IMR-90 (cell line): ENCODE measurements at regions not wholly inside any gene's neighbourhood (a gene's known extent, or its start where the extent isn't known, plus 50 kb on each side); places are given as distances from the start of the nearest gene placed in this dataset.

Experiments used
- ATAC-seq: fragments of 200-7000 bp; cut with Tn5 transposase; 2 replicates; pipeline ENCODE4 v1.9.1; 2020; ENCODE audit warnings: low read depth, mild to moderate bottlenecking, moderate library complexity
- BruUV-seq: library from RNA; stranded (reverse); fragments of 400-500 nt; replicated peaks from 2 replicates; lab custom pipeline; 2021; lab: Mats Ljungman, UMichigan
- CTCF ChIA-PET: fragments of 300-600 bp; formaldehyde crosslinking; extraction: SDS; loops from one replicate; lab custom pipeline; 2021; ENCODE audit warnings: antibody characterized with exemption; lab: Yijun Ruan, JAX
- POLR2A ChIA-PET: fragments of 300-600 bp; sonication (Branson Sonifier 250); formaldehyde crosslinking; loops from one replicate; lab custom pipeline; 2022; ENCODE audit warnings: antibody characterized with exemption; ENCODE audit not compliant: unreplicated experiment; lab: Charles Lee
- DNase-seq: peaks from one replicate; pipeline ENCODE4 v3.0.0; 2013
- H2AFZ ChIP-seq: replicated peaks from 2 replicates; pipeline ENCODE3; 2013; ENCODE audit warnings: low read length, mild to moderate bottlenecking; ENCODE audit not compliant: poor library complexity
- H2AK5ac ChIP-seq: 2 replicates; pipeline ENCODE4 v1.6.1; 2013; ENCODE audit warnings: low read depth, low read length, inconsistent platforms
- H2AK9ac ChIP-seq: replicated peaks from 2 replicates; pipeline ENCODE3; 2013; ENCODE audit warnings: mild to moderate bottlenecking, low read depth, low read length, moderate library complexity; ENCODE audit not compliant: poor library complexity
- H2BK120ac ChIP-seq: 2 replicates; pipeline ENCODE4 v1.6.1; 2013; ENCODE audit warnings: low read depth, low read length, inconsistent platforms
- H2BK15ac ChIP-seq: 3 replicates; pipeline ENCODE4 v1.6.1; 2013; ENCODE audit warnings: low read depth, low read length, inconsistent platforms
- H2BK20ac ChIP-seq: 2 replicates; pipeline ENCODE4 v1.6.1; 2013; ENCODE audit warnings: low read depth, mild to moderate bottlenecking, inconsistent platforms, low read length, moderate library complexity
- H2BK5ac ChIP-seq: 2 replicates; pipeline ENCODE4 v1.6.1; 2013; ENCODE audit warnings: mild to moderate bottlenecking, low read depth, low read length, inconsistent platforms; ENCODE audit not compliant: poor library complexity, severe bottlenecking
- H3K14ac ChIP-seq: replicated peaks from 2 replicates; pipeline ENCODE4 v1.6.1; 2013; ENCODE audit warnings: low read depth, low read length, inconsistent platforms
- H3K18ac ChIP-seq: 2 replicates; pipeline ENCODE4 v1.6.1; 2013; ENCODE audit warnings: low read depth, low read length, control low read depth
- H3K23ac ChIP-seq: 2 replicates; pipeline ENCODE4 v1.6.1; 2013; ENCODE audit warnings: low read depth, low read length, inconsistent platforms
- H3K27ac ChIP-seq: 2 replicates; pipeline ENCODE4 v1.5.1; 2013; ENCODE audit warnings: mild to moderate bottlenecking, control low read depth, low read length; ENCODE audit not compliant: insufficient read depth
- H3K27me3 ChIP-seq: 2 replicates; pipeline ENCODE4 v1.6.1; 2013; ENCODE audit warnings: low read length; ENCODE audit not compliant: control insufficient read depth, insufficient read depth
- H3K36me3 ChIP-seq: 2 replicates; pipeline ENCODE4 v1.6.1; 2013; ENCODE audit warnings: low read length, mixed read lengths; ENCODE audit not compliant: control insufficient read depth, insufficient read depth
- H3K4ac ChIP-seq: 2 replicates; pipeline ENCODE4 v1.6.1; 2013; ENCODE audit warnings: low read depth, low read length, inconsistent platforms
- H3K4me1 ChIP-seq: 2 replicates; pipeline ENCODE4 v1.6.1; 2013; ENCODE audit warnings: low read length, mixed read lengths; ENCODE audit not compliant: control insufficient read depth, insufficient read depth
- H3K4me2 ChIP-seq: 2 replicates; pipeline ENCODE4 v1.6.1; 2013; ENCODE audit warnings: low read depth, mild to moderate bottlenecking, control low read depth, low read length, moderate library complexity
- H3K4me3 ChIP-seq: 2 replicates; pipeline ENCODE4 v1.5.1; 2013; ENCODE audit warnings: low read depth, mild to moderate bottlenecking, control low read depth, low read length, moderate library complexity; ENCODE audit not compliant: insufficient read depth
- H3K56ac ChIP-seq: 2 replicates; pipeline ENCODE4 v1.6.1; 2013; ENCODE audit warnings: low read length, inconsistent platforms; ENCODE audit not compliant: insufficient read depth; ENCODE audit errors: extremely low read depth
- H3K79me1 ChIP-seq, 2 experiments: 2 replicates each; pipeline ENCODE4 v1.6.1; 2013; ENCODE audit warnings: low read length in 2 of 2, inconsistent platforms in 1 of 2, low read depth in 1 of 2
- H3K9ac ChIP-seq: 2 replicates; pipeline ENCODE4 v1.6.1; 2013; ENCODE audit warnings: low read depth, low read length, control low read depth
- H3K9me1 ChIP-seq: 2 replicates; pipeline ENCODE4 v1.6.1; 2013; ENCODE audit warnings: low read length, inconsistent platforms; ENCODE audit not compliant: insufficient read depth
- H3K9me3 ChIP-seq: 2 replicates; pipeline ENCODE4 v1.6.1; 2013; ENCODE audit warnings: low read length; ENCODE audit not compliant: control insufficient read depth, insufficient read depth
- H4K20me1 ChIP-seq: 2 replicates; pipeline ENCODE4 v1.6.1; 2013; ENCODE audit warnings: low read length, inconsistent platforms; ENCODE audit not compliant: insufficient read depth
- H4K5ac ChIP-seq: 2 replicates; pipeline ENCODE4 v1.6.1; 2013; ENCODE audit warnings: mild to moderate bottlenecking, low read depth, low read length, control low read depth
- H4K8ac ChIP-seq, 2 experiments: 2 replicates each; pipeline ENCODE4 v1.6.1; 2013; ENCODE audit warnings: low read depth in 2 of 2, low read length in 2 of 2, control low read depth in 1 of 2, inconsistent platforms in 1 of 2
- H4K91ac ChIP-seq: 2 replicates; pipeline ENCODE4 v1.6.1; 2013; ENCODE audit warnings: low read depth, low read length, inconsistent platforms; ENCODE audit not compliant: insufficient read depth
- BHLHE40 ChIP-seq: fragments of 150-350 bp; IDR thresholded peaks from 2 replicates; pipeline ENCODE4 v1.6.1; 2016; ENCODE audit warnings: mild to moderate bottlenecking, low read depth, low read length
- CEBPB ChIP-seq: IDR thresholded peaks from 2 replicates; pipeline ENCODE4 v1.6.1; 2012; ENCODE audit warnings: low read depth, low read length, improper control_type of control experiment
- FOS ChIP-seq: fragments of 150-350 bp; IDR thresholded peaks from 2 replicates; pipeline ENCODE4 v1.6.1; 2016; ENCODE audit warnings: low read depth, low read length
- MAFK ChIP-seq: IDR thresholded peaks from 2 replicates; pipeline ENCODE4 v1.6.1; 2012; ENCODE audit warnings: low read depth, low read length, improper control_type of control experiment
- MAZ ChIP-seq: IDR thresholded peaks from 2 replicates; pipeline ENCODE4 v1.6.1; 2012; ENCODE audit warnings: low read depth, mild to moderate bottlenecking, low read length, improper control_type of control experiment, moderate library complexity, borderline replicate concordance
- MXI1 ChIP-seq: IDR thresholded peaks from 2 replicates; pipeline ENCODE4 v1.6.1; 2012; ENCODE audit warnings: low read depth, mild to moderate bottlenecking, low read length, moderate library complexity, borderline replicate concordance
- NFE2L2 ChIP-seq: fragments of 150-350 bp; IDR thresholded peaks from 2 replicates; pipeline ENCODE4 v1.6.1; 2016; ENCODE audit warnings: low read depth, mild to moderate bottlenecking, low read length
- RAD21 ChIP-seq: IDR thresholded peaks from 2 replicates; pipeline ENCODE4 v1.6.1; 2012; ENCODE audit warnings: low read length, improper control_type of control experiment
- RCOR1 ChIP-seq: IDR thresholded peaks from 2 replicates; pipeline ENCODE4 v1.6.1; 2012; ENCODE audit warnings: mild to moderate bottlenecking, low read length, improper control_type of control experiment; ENCODE audit not compliant: insufficient replicate concordance
- RFX5 ChIP-seq: IDR thresholded peaks from 2 replicates; pipeline ENCODE4 v1.8.0; 2012; ENCODE audit warnings: low read depth, mild to moderate bottlenecking, low read length, moderate library complexity
- SMC3 ChIP-seq: fragments of 150-350 bp; IDR thresholded peaks from 2 replicates; pipeline ENCODE4 v1.6.1; 2016; ENCODE audit warnings: low read depth, mild to moderate bottlenecking, antibody characterized with exemption, low read length, moderate library complexity
- WGBS, 2 experiments: methylation state at CpG; one replicate each; pipeline versions ENCODE4 v1.1.5 to v1.1.7; 2013; ENCODE audit warnings: missing lambda C conversion rate in 2 of 2; ENCODE audit not compliant: insufficient read length in 1 of 2; ENCODE audit errors: extremely low coverage in 2 of 2; 5-methylcytosine and 5-hydroxymethylcytosine counted together
- dilution Hi-C: fragments of 300-500 bp; cut with HindIII; formaldehyde crosslinking; loops from one replicate; pipeline ENCODE4 v1.14.3; 2018; ENCODE audit warnings: low sequenced_read_pairs; ENCODE audit not compliant: unreplicated experiment
- in situ Hi-C: fragments of 300-500 bp; cut with MboI; formaldehyde crosslinking; loops from 3 replicates; pipeline ENCODE4 v1.14.3; 2019; ENCODE audit warnings: low sequenced_read_pairs, inconsistent platforms, mixed read lengths
- intact Hi-C: fragments of 100-400 bp; cut with micrococcal nuclease; formaldehyde crosslinking; loops from 2 replicates; pipeline ENCODE4 v1.10.0; 2022
- TF ChIP-seq, protein P1 (sequence below): fragments of 150-350 bp; IDR thresholded peaks from 2 replicates; pipeline ENCODE4 v1.6.1; 2017; ENCODE audit warnings: mild to moderate bottlenecking, antibody characterized with exemption, low read length, low read depth
- TF ChIP-seq, protein P2 (sequence below): fragments of 150-350 bp; IDR thresholded peaks from 2 replicates; pipeline ENCODE4 v1.6.1; 2016; ENCODE audit warnings: low read depth, mild to moderate bottlenecking, low read length, moderate library complexity, borderline replicate concordance

DNA sequence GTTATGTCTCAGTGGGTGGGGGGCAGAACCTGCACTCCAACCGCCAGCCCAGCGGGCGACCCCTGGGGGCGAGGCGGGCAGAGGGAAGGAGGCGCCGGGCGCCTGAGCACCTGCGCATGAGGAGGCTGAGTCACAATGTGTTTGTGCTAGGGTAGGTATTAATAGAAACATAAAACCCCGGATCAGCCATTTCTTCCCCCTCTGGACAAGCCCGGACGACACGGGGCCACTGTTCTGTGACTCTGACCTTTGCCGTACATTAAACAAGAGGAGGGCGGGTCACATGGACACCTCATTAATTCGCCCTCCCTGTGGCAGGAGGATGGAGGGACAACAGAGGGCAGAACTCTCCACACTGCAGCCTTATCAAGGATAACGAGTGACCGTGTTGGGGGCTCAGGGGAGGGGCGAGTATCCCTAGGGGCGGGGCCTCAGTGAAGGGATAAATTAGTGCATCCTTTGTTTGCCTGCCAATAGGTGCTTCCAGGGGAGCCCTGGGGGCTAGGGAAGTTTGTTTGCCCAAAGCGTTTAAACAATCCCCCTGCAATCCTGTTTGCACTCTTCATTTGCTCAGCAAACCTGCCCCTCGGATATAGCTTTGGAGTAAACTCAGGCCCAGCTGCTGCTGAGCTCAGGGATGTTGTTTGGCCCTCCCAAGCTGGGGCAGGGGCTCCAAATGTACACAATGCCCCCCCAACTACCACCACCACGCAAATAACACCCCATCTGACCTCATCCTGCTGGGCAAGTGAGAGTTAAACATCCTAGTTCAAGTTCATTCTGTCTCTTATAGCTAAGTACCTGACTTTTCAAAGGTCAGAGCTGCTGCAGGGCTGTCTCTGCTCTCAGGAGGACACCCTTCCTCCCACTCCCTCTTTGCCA lies 171.2 kb upstream of the GLI2 start:
- Histone ChIP-seq H2BK5ac (no peak overlapping the region), H3K4me3 (no peak overlapping the region), H2BK120ac (no peak overlapping the region; the same call in 1 of the 2 replicates), H3K79me1 (no peaks in the 10 kb centered on the region), H3K4me2 (no peak overlapping the region), H3K23ac (no peak overlapping the region), H3K4me1 (peaks cover 28% of the 10 kb centered on the region), H2AFZ (peak overlapping the region; percentile 1), H3K9ac (no peak overlapping the region), H4K8ac (no peak overlapping the region), H4K5ac (0 out of 2 replicates have a peak overlapping the region, but pooled peaks have one; percentile 27), H3K27me3 (peaks cover 3% of the 10 kb centered on the region; the same call in 1 of the 2 replicates), H3K9me1 (peaks cover 27% of the 10 kb centered on the region), H3K36me3 (no peaks in the 10 kb centered on the region), H2BK15ac (no peak overlapping the region), H4K20me1 (no peaks in the 10 kb centered on the region), H2AK5ac (no peak overlapping the region), H2AK9ac (no peak overlapping the region), H3K4ac (0 out of 2 replicates have a peak overlapping the region, but pooled peaks have one; percentile 43), H3K56ac (no peak overlapping the region), H3K9me3 (no peaks in the 10 kb centered on the region), H2BK20ac (peak overlapping the region; percentile 3; the same call in 1 of the 2 replicates), H4K91ac (no peak overlapping the region; the same call in 1 of the 2 replicates), H3K14ac (0 out of 2 replicates have a peak overlapping the region, but pooled peaks have one; percentile 2), H3K27ac (no peak overlapping the region), H3K18ac (peak overlapping the region; percentile 56; the same call in 1 of the 2 replicates)
- dilution Hi-C loops (no loop called here), in situ Hi-C loops (no loop called here), intact Hi-C loops (no loop called here)
- BruUV-seq, result no TSS peak
- 59% methylated on average over 6 of the region's 23 CpGs; no CpG with 5 or more reads in 1 of the 2 experiments for WGBS, 2 experiments
- CTCF ChIA-PET, result no interaction called here
- TF ChIP-seq RCOR1 (no peak), MAFK (no peak), RAD21 (no peak), FOS (no peak), RFX5 (no peak), MAZ (no peak), BHLHE40 (no peak), SMC3 (no peak), CEBPB (no peak), MXI1 (no peak), NFE2L2 (no peak)
- TF ChIP-seq, protein P1, sequence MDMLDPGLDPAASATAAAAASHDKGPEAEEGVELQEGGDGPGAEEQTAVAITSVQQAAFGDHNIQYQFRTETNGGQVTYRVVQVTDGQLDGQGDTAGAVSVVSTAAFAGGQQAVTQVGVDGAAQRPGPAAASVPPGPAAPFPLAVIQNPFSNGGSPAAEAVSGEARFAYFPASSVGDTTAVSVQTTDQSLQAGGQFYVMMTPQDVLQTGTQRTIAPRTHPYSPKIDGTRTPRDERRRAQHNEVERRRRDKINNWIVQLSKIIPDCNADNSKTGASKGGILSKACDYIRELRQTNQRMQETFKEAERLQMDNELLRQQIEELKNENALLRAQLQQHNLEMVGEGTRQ, result no peak
- TF ChIP-seq, protein P2, sequence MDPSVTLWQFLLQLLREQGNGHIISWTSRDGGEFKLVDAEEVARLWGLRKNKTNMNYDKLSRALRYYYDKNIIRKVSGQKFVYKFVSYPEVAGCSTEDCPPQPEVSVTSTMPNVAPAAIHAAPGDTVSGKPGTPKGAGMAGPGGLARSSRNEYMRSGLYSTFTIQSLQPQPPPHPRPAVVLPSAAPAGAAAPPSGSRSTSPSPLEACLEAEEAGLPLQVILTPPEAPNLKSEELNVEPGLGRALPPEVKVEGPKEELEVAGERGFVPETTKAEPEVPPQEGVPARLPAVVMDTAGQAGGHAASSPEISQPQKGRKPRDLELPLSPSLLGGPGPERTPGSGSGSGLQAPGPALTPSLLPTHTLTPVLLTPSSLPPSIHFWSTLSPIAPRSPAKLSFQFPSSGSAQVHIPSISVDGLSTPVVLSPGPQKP, result no peak
- POLR2A ChIA-PET, result no interaction called here
- no peak for DNase-seq
- no peak for ATAC-seq
